T-cell (primary cell): ENCODE measurements at regions not wholly inside any gene's neighbourhood (a gene's known extent, or its start where the extent isn't known, plus 50 kb on each side); places are given as distances from the start of the nearest gene placed in this dataset.

ENCODE experiments used
- ATAC-seq, 4 experiments: fragments of 200-7000 bp in 3 of 4; fragments of 150-1000 bp in 1 of 4; cut with Tn5 transposase; replicated peaks in 1 of 4; 1 replicate in 3 of 4; 2 replicates in 1 of 4; pipeline ENCODE4 v1.10.0; 2021; ENCODE audit warnings: moderate library complexity in 3 of 4, mild to moderate bottlenecking in 2 of 4, moderate number of reproducible peaks in 1 of 4
- CTCF ChIA-PET, 2 donors: fragments of 300-600 bp; sonication (Branson Sonifier 250); formaldehyde crosslinking; loops; one replicate each; lab custom pipeline; 2022; ENCODE audit warnings: antibody characterized with exemption in 2 of 2; lab: Charles Lee
- POLR2A ChIA-PET, 2 donors: fragments of 300-600 bp; sonication (Branson Sonifier 250); formaldehyde crosslinking; loops; one replicate each; lab custom pipeline; 2022; ENCODE audit warnings: antibody characterized with exemption in 2 of 2; lab: Charles Lee
- DNase-seq, 35 experiments: peaks; one replicate each; pipeline versions ENCODE4 v3.0.0 to v3.0.0-alpha.2; 2013 to 2023
- H3K27ac ChIP-seq: one replicate; pipeline ENCODE4 v1.5.1; 2013; ENCODE audit warnings: low read length
- H3K27me3 ChIP-seq, 2 experiments: replicated peaks in 1 of 2; 1 replicate in 1 of 2; 2 replicates in 1 of 2; pipeline versions ENCODE4 v1.6.1 to v1.7.0; 2013; ENCODE audit warnings: low read length in 1 of 2, mixed read lengths in 1 of 2; ENCODE audit not compliant: control insufficient read depth in 2 of 2, insufficient read depth in 2 of 2; ENCODE audit errors: extremely low read depth in 1 of 2
- H3K36me3 ChIP-seq, 2 donors: 1 replicate in 1 of 2; 2 replicates in 1 of 2; pipeline versions ENCODE4 v1.6.1 to v1.7.0; 2013; ENCODE audit warnings: low read length in 1 of 2; ENCODE audit not compliant: control insufficient read depth in 2 of 2, insufficient read depth in 1 of 2; ENCODE audit errors: extremely low read depth in 1 of 2
- H3K4me1 ChIP-seq, 2 experiments: 1 replicate in 1 of 2; 2 replicates in 1 of 2; pipeline versions ENCODE4 v1.6.1 to v1.7.0; 2013; ENCODE audit warnings: low read length in 2 of 2, mixed read lengths in 1 of 2; ENCODE audit not compliant: insufficient read depth in 2 of 2, control insufficient read depth in 1 of 2; ENCODE audit errors: extremely low read depth in 1 of 2
- H3K4me3 ChIP-seq, 2 donors: 1 replicate in 1 of 2; 2 replicates in 1 of 2; pipeline versions ENCODE4 v1.5.1 to v1.7.0; 2013; ENCODE audit warnings: mild to moderate bottlenecking in 2 of 2, low read length in 1 of 2, moderate library complexity in 1 of 2; ENCODE audit not compliant: control insufficient read depth in 1 of 2; ENCODE audit errors: extremely low read depth in 1 of 2
- H3K9me3 ChIP-seq: 2 replicates; pipeline ENCODE4 v1.7.0; 2013
- H3K27ac Mint-ChIP-seq, 2 donors: one replicate each; pipeline ENCODE4 v1.8.0; 2020 to 2021; ENCODE audit warnings: mild to moderate bottlenecking in 2 of 2, mixed read lengths in 2 of 2
- H3K27me3 Mint-ChIP-seq, 2 donors: one replicate each; pipeline ENCODE4 v1.8.0; 2021 to 2022; ENCODE audit warnings: mixed read lengths in 2 of 2
- H3K36me3 Mint-ChIP-seq: one replicate; pipeline ENCODE4 v1.8.0; 2021; ENCODE audit warnings: mixed read lengths
- H3K4me1 Mint-ChIP-seq, 3 donors: one replicate each; pipeline ENCODE4 v1.8.0; 2020 to 2022; ENCODE audit warnings: mixed read lengths in 3 of 3, mild to moderate bottlenecking in 1 of 3
- H3K4me3 Mint-ChIP-seq, 3 donors: one replicate each; pipeline ENCODE4 v1.8.0; 2020 to 2022; ENCODE audit warnings: mild to moderate bottlenecking in 3 of 3, mixed read lengths in 3 of 3, moderate library complexity in 3 of 3
- H3K9me3 Mint-ChIP-seq, 3 donors: one replicate each; pipeline ENCODE4 v1.8.0; 2020 to 2022; ENCODE audit warnings: mixed read lengths in 3 of 3
- WGBS: methylation state at CpG from one replicate; pipeline ENCODE4 v1.1.5; 2013; ENCODE audit warnings: missing lambda C conversion rate; ENCODE audit not compliant: insufficient coverage; 5-methylcytosine and 5-hydroxymethylcytosine counted together

GRCh38 chr3:147614210-147614609, 205.0 kb downstream of the ZIC1 start:
- H3K4me3 ChIP-seq: no peak overlapping the region
- H3K27ac Mint-ChIP-seq: no peak overlapping the region
- DNase-seq (no peak), ATAC-seq (no peak)
- ChIA-PET POLR2A (no interaction called here), CTCF (no interaction called here)
- H3K4me1 Mint-ChIP-seq: no peaks in the 10 kb centered on the region
- H3K4me1 ChIP-seq: no peaks in the 10 kb centered on the region
- no peak overlapping the region for H3K27ac ChIP-seq
- no peaks in the 10 kb centered on the region for H3K27me3 ChIP-seq
- H3K36me3 ChIP-seq: no peaks in the 10 kb centered on the region
- H3K4me3 Mint-ChIP-seq: no peak overlapping the region
- no peaks in the 10 kb centered on the region for H3K9me3 ChIP-seq
- peaks cover 0 to 5% (median 2%) of the 10 kb centered on the region in 3 donors for H3K9me3 Mint-ChIP-seq
- WGBS: 67% methylated on average over 2 of the region's 3 CpGs
- no peaks in the 10 kb centered on the region for H3K27me3 Mint-ChIP-seq
- no peaks in the 10 kb centered on the region for H3K36me3 Mint-ChIP-seq

- no peaks in the 10 kb centered on the region for H3K9me3 ChIP-seq
- H3K27me3 Mint-ChIP-seq: no peaks in the 10 kb centered on the region
- WGBS: no CpG with 5 or more reads among the region's 4 CpGs
- no peak for DNase-seq
- H3K36me3 Mint-ChIP-seq: no peaks in the 10 kb centered on the region
- CTCF ChIA-PET: no interaction called here
- no peaks in the 10 kb centered on the region for H3K4me1 ChIP-seq
- no peaks in the 10 kb centered on the region for H3K36me3 ChIP-seq
- no peak overlapping the region for H3K4me3 ChIP-seq
- peaks cover 0 to 5% (median 2%) of the 10 kb centered on the region in 3 donors for H3K9me3 Mint-ChIP-seq
- no peaks in the 10 kb centered on the region for H3K4me1 Mint-ChIP-seq
- H3K4me3 Mint-ChIP-seq: no peak overlapping the region
- H3K27ac ChIP-seq: no peak overlapping the region
- H3K27me3 ChIP-seq: no peaks in the 10 kb centered on the region
- ATAC-seq: no peak
- no peak overlapping the region for H3K27ac Mint-ChIP-seq
- POLR2A ChIA-PET: no interaction called here
Observed at GRCh38 chr3:147615035-147615434, 205.9 kb downstream of the ZIC1 start.

GRCh38 chr3:147616998-147617619, 207.9 kb downstream of the ZIC1 start:
- Histone ChIP-seq H3K27me3 (no peaks in the 10 kb centered on the region), H3K4me3 (no peak overlapping the region), H3K9me3 (no peaks in the 10 kb centered on the region), H3K27ac (no peak overlapping the region), H3K36me3 (no peaks in the 10 kb centered on the region), H3K4me1 (no peaks in the 10 kb centered on the region)
- H3K27ac Mint-ChIP-seq: no peak overlapping the region
- no peaks in the 10 kb centered on the region for H3K27me3 Mint-ChIP-seq
- H3K4me1 Mint-ChIP-seq: no peaks in the 10 kb centered on the region
- ATAC-seq: no peak
- WGBS: no CpG with 5 or more reads among the region's 2 CpGs
- POLR2A ChIA-PET: no interaction called here
- DNase-seq: no peak
- H3K36me3 Mint-ChIP-seq: no peaks in the 10 kb centered on the region
- H3K4me3 Mint-ChIP-seq: no peak overlapping the region
- peaks cover 0 to 4% (median 0%) of the 10 kb centered on the region in 3 donors for H3K9me3 Mint-ChIP-seq
- CTCF ChIA-PET: no interaction called here

GRCh38 chr3:147618691-147619090, 209.5 kb downstream of the ZIC1 start:
- no peaks in the 10 kb centered on the region for H3K27me3 Mint-ChIP-seq
- no peak overlapping the region for H3K4me3 Mint-ChIP-seq
- no peaks in the 10 kb centered on the region for H3K27me3 ChIP-seq
- no peaks in the 10 kb centered on the region for H3K36me3 ChIP-seq
- ChIA-PET POLR2A (no interaction called here), CTCF (no interaction called here)
- DNase-seq: no peak
- no peak overlapping the region for H3K27ac ChIP-seq
- no peak for ATAC-seq
- peaks cover 1 to 7% (median 3%) of the 10 kb centered on the region in 3 donors for H3K9me3 Mint-ChIP-seq
- no peak overlapping the region for H3K27ac Mint-ChIP-seq
- no CpG with 5 or more reads among the region's 4 CpGs for WGBS
- H3K4me3 ChIP-seq: no peak overlapping the region
- no peaks in the 10 kb centered on the region for H3K9me3 ChIP-seq
- H3K36me3 Mint-ChIP-seq: no peaks in the 10 kb centered on the region
- H3K4me1 ChIP-seq: no peaks in the 10 kb centered on the region
- H3K4me1 Mint-ChIP-seq: no peaks in the 10 kb centered on the region

GRCh38 chr3:147619921-147620560, 210.9 kb downstream of the ZIC1 start:
- H3K4me1 ChIP-seq: no peaks in the 10 kb centered on the region
- H3K36me3 ChIP-seq: no peaks in the 10 kb centered on the region
- ChIA-PET CTCF (no interaction called here), POLR2A (no interaction called here)
- H3K9me3 Mint-ChIP-seq: peaks cover 4 to 10% (median 5%) of the 10 kb centered on the region in 3 donors
- H3K27ac Mint-ChIP-seq: no peak overlapping the region
- no peaks in the 10 kb centered on the region for H3K4me1 Mint-ChIP-seq
- H3K27me3 Mint-ChIP-seq: no peaks in the 10 kb centered on the region
- H3K36me3 Mint-ChIP-seq: no peaks in the 10 kb centered on the region
- DNase-seq: no peak
- no peak for ATAC-seq
- H3K4me3 ChIP-seq: no peak overlapping the region
- no peak overlapping the region for H3K27ac ChIP-seq
- no peak overlapping the region for H3K4me3 Mint-ChIP-seq
- no peaks in the 10 kb centered on the region for H3K9me3 ChIP-seq
- no peaks in the 10 kb centered on the region for H3K27me3 ChIP-seq
- WGBS: no CpG with 5 or more reads among the region's 3 CpGs

- no peak overlapping the region for H3K4me3 ChIP-seq
- H3K9me3 ChIP-seq: no peaks in the 10 kb centered on the region
- no peak for ATAC-seq
- CTCF ChIA-PET: no interaction called here
- H3K4me1 ChIP-seq: no peaks in the 10 kb centered on the region
- peaks cover 4 to 10% (median 5%) of the 10 kb centered on the region in 3 donors for H3K9me3 Mint-ChIP-seq
- H3K4me1 Mint-ChIP-seq: no peaks in the 10 kb centered on the region
- no peaks in the 10 kb centered on the region for H3K27me3 Mint-ChIP-seq
- H3K4me3 Mint-ChIP-seq: no peak overlapping the region
- DNase-seq: no peak
- no peaks in the 10 kb centered on the region for H3K36me3 Mint-ChIP-seq
- no peak overlapping the region for H3K27ac Mint-ChIP-seq
- POLR2A ChIA-PET: interaction anchor here in 1 of 2 donors (0.7 kb wide), 1 partner anchor 17 kb away, joined by 3 read pairs; no protein-coding TSS in a partner anchor
- no peak overlapping the region for H3K27ac ChIP-seq
- H3K36me3 ChIP-seq: no peaks in the 10 kb centered on the region
- no peaks in the 10 kb centered on the region for H3K27me3 ChIP-seq
Observed at GRCh38 chr3:147620906-147621305, 211.7 kb downstream of the ZIC1 start.
